Urinary bladder (tissue), 3 donors: ENCODE measurements at regions not wholly inside any gene's neighbourhood (a gene's known extent, or its start where the extent isn't known, plus 50 kb on each side); places are given as distances from the start of the nearest gene placed in this dataset.

Experiments used
- DNase-seq: peaks from one replicate; pipeline ENCODE4 v3.0.0-alpha.2; 2015; ENCODE audit errors: extremely low spot score
- H3K27ac ChIP-seq: one replicate; pipeline ENCODE4 v1.5.1; 2013; ENCODE audit warnings: low read depth, mild to moderate bottlenecking, moderate library complexity
- H3K36me3 ChIP-seq: one replicate; pipeline ENCODE4 v1.6.1; 2013; ENCODE audit warnings: mild to moderate bottlenecking, moderate library complexity; ENCODE audit not compliant: insufficient read depth
- H3K4me1 ChIP-seq: one replicate; pipeline ENCODE4 v1.6.1; 2013; ENCODE audit warnings: mild to moderate bottlenecking, moderate library complexity; ENCODE audit not compliant: insufficient read depth
- H3K4me3 ChIP-seq: one replicate; pipeline ENCODE4 v1.5.1; 2013; ENCODE audit warnings: low read depth, low read length
- WGBS: extraction: QIAGEN DNeasy Blood & Tissue Kit; methylation state at CpG from one replicate; pipeline ENCODE4 v1.1.7; 2013; 5-methylcytosine and 5-hydroxymethylcytosine counted together
- donor health status: healthy with polysubstance abuse.
- donor health status: healthy.

DNA sequence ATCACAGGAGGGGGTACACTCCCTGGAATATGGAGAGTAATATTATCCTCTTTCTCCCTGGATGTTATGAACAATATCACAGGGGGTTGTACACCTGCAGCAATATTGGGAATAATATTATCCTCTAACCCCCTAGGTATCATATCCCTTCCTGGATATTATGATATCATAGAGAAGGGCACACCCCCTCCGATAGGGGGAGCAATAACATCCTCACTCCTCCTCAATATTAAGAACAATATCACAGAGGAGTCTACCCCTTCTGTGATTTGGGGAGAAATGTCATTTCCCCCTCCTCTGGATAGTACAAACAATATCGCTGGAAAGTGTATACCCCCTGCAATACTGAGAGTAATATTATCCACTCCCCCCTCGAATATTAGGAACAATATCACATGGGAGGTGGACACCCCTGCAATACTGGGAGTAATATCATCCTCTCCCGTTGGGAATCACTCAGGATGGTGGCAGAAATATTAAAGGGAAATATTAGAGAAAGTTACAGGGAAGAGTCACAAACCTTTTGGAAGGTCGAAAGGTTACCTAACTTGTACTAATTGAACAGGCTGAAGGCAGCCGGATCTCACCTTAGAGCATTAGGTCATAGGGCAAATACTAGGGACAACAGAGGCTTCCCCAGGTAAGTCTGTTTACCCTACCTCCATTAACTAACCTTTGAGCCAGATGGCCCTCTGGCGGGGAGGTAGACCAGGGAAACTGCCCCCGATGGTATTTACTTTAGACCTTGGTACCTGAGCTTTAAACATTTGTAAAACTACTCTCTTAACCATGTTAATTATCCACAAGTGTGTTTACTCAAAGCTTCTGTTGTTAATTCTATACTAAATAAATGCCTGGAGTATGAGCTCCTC lies 57.5 kb upstream of the FREM1 start:
- DNase-seq: no peak
- Histone ChIP-seq H3K4me1 (no peaks in the 10 kb centered on the region), H3K27ac (no peak overlapping the region), H3K36me3 (peaks cover 2% of the 10 kb centered on the region), H3K4me3 (no peak overlapping the region)
- 92% methylated on average over 8 of the region's 8 CpGs for WGBS

DNA sequence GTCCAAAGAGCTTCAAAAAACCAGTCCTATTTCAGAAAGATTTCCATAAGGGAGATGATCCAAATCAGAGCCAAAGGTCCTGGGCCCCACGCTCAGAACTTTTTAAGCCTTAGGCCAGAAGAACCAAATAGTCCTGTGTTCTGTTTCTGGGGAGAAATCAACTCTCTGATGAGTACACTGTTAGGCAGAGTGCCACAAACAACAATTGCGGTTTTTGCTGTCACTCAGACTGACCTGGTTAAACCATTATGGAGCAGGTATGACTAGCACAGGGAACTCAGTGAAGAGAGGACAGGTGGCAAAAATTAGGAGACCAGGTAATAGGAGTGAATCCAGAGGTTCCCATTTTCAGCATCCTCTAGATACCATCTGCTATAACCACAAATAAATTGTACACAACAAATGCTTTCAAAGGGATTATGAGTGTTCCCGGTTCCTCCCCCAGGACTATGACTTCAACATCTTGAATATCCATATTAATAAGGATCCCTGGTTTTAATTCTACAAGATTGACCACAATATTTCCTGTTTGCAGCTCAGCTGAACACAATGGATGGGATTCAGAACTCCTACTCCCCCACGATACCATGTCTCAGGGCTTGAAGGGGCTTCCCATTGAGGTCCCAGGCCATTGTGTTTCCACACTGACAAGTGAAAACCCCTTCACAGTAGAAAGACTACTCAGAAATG lies 52.1 kb upstream of the FREM1 start:
- DNase-seq: no peak
- Histone ChIP-seq H3K4me1 (no peaks in the 10 kb centered on the region), H3K27ac (no peak overlapping the region), H3K4me3 (no peak overlapping the region), H3K36me3 (peaks cover 2% of the 10 kb centered on the region)
- 85% methylated on average over 4 of the region's 4 CpGs for WGBS

DNA sequence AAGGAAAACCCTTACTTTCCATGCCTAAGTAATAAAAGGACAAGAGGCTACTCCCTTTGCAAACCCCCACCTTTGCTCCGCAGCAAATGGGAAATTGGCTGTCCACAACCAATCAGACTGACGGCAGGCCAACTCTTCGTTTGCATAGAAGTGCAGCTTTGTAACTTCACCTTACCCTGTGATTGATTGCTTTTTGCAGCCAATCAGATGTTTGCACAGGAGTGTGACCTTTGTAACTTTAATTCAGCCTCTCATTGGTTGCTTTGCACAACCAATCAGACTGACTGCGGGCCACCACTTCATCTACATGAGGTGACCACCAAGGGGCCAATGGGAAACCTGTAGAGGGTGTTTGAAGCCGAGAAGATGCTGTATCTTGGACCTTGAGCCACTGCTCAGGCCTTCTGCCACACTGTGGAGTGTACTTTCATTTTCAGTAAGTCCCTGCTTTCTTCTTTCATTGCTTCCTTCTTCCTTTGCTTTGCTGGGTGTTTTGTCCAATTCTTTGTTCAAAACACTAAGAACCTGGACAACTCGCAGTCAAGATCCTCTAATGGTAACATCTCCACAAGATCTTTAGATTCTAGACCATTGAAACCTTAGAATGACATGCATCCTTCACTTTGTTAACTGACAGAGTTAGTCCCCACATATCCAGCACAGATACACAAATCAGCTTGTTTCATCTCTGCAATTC lies 51.3 kb upstream of the FREM1 start:
- DNase-seq: no peak
- WGBS: 86% methylated on average over 6 of the region's 6 CpGs
- Histone ChIP-seq H3K4me3 (no peak overlapping the region), H3K27ac (no peak overlapping the region), H3K36me3 (peaks cover 2% of the 10 kb centered on the region), H3K4me1 (no peaks in the 10 kb centered on the region)

DNA sequence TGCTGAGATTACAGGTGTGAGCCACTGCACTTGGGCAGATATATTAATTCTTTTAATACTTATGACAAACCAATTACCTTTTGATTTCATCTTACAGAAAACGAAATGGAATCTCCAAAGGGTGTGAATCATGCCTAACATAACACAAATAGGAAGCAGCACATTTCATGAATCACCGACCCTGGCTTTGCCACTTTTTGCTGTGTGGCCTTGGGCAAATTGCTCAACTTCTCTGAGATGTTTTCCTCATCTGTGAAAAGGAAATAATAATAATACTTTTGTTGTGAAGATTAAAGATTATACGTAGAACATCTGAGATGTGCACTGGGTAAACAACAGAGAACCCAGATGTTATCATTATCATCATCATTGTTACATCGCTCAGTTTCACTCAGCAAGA lies 50.7 kb upstream of the FREM1 start:
- Histone ChIP-seq H3K4me3 (no peak overlapping the region), H3K36me3 (peaks cover 2% of the 10 kb centered on the region), H3K27ac (no peak overlapping the region), H3K4me1 (no peaks in the 10 kb centered on the region)
- no peak for DNase-seq
- 78% methylated on average over 4 of the region's 4 CpGs for WGBS
